ENCODE measurements at regions not wholly inside any gene's neighbourhood (a gene's known extent, or its start where the extent isn't known, plus 50 kb on each side); places are given as distances from the start of the nearest gene placed in this dataset.

DNA sequence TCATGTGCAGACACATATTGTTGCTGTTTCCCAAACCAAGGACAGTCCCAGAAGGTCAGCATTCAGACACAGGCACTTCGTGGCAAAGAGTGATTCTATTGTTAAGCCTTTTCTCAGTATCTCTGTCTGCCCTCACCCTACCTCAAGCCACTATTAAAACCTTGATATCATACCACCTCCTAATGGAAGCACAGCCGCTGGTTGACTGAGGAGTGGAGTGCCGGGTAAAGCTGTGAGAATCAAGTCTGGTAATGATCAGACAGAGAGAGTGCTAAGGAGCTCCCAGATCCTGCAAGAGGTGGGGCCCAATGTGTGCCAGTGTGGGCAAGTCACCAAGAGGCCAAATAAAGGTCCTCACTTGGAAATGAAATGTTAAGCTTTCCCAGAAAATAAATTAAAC, 819.5 kb downstream of the BCL11A start:
- DNase-seq (ENCODE audit: low read depth) = no peak

DNA sequence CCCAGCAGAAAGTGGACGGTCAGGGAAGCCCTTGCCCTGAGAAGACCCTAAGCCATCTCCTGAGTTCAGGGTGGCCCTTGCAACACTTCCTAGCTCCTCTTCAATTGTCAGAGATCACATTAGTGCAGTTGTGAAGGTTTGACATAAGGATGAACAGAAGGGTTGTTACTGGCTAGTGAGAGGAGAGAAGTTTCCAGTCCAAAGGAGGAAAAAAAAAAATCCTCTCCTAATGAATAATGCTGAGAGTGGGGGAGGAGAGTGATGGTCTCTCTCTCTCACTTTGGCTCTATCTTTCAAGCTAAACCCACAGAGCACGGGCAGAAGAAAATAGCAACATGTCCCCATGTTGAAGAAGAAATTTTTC, 819.9 kb downstream of the BCL11A start:
- no peak for DNase-seq (ENCODE audit: low read depth)

DNA sequence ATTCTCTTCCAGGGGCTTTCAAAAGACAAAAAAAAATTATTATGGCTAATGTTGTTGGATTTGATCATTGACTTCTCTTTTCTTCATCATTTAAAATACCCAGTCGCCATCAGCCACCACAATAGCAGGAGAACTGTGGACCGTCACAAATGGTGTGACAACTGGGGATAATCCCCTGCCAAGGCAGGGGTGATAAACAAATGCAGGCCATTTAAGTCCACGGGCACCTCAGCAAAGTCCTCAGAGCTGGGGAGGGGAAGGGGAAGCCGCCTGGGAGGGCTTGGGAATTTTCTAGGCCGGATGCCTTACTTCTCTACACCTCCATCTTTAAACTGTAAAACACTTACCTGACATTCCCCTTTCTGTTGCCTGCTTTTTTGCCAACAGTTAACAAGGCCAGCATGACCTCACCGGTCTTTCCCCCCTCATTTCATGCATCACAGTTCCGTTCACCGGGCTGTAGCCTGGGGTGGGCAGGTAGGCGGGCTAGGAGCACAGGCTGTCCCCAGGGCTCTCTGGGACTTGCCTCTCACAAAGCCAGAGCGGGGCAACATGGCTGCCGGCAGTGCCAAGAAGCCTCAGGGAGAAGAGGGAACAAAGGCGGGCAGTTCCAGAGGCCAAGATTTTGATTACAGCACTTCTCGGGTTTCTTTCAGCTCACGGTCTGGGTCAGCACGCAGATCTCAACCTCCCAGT, 820.4 kb downstream of the BCL11A start:
- DNase-seq (ENCODE audit: low read depth) = no peak

DNA sequence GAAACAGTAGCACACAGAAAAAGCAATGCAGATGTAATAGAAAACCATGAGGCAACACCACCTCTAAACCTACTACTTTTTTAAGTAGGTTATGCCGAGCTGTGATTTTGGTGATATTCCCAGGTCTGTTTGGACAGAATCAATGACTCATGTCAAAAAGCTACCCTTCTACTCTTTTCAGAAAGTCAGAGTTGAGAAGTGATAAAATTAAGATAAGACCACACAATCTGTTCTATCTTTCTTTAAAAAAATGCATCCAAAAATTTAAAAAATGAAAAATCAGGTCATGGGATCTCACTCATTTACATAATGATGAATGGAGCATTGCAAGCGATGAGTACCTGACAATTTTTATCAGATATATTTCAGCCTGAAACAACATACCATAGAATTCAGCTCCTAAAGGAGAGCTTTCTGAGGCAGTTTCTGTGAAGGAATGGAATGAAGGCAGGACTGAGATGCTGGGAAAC, 826.3 kb downstream of the BCL11A start:
- no peak for DNase-seq (ENCODE audit: low read depth)

DNA sequence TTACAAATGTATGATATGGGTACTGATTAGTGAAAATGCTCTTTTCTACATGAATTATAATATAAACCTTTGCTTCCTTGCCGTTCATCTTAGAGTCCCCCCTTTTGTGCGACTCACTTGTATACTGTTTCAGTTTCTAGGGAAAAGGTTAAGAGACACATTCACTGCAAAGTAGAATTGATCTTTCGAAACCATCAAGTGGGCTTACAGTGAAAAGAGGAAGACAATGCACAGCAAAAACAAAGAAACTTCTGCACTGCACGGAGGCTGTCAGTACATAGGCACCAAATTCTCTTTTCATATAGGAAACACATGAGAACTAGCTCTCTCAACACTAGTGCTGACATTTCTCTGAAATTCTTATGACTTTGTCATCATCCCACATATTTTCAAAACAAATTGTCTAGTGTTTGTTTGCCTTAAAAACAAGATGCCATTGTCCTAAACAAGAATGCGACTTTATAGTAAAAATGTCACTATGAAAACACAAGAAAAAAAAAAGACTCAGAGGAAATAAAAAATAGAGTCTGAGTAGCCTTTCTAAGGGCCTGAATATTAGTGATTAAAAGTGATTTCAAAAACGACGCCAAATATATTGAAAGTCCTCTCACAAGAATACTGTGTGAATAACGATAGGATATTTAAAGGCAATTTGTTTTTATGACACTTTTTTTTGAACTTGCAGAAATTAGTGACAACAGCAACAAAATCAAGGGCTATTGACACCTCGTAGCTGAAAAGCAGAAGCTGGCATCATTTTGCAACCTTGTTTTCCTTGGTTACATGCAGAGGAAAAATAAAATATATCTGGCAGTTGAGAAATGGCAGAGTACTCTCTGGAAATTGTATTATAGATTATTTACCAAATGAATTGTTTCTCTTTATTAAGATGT, 827.0 kb downstream of the BCL11A start:
- no peak for DNase-seq (ENCODE audit: low read depth)

DNA sequence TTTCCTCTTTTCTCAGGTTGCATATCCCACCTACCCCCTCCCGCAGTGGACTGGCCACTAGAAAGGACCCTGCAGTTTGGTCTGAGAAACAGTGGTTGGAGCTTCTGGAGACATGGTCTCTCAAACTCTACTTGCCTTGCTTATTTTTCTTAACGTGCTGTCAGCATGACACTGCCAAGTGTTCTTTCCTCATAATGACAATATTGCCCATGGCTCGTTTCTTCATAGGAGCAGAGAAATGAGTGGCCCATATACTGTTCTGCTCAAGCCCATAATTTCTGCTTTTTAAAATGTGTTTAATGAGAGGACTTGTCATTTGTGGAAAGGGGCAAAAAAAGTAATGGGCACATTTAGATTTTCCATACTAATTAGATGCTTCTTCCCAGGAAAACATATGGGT, 828.7 kb downstream of the BCL11A start:
- no peak for DNase-seq (ENCODE audit: low read depth)

DNA sequence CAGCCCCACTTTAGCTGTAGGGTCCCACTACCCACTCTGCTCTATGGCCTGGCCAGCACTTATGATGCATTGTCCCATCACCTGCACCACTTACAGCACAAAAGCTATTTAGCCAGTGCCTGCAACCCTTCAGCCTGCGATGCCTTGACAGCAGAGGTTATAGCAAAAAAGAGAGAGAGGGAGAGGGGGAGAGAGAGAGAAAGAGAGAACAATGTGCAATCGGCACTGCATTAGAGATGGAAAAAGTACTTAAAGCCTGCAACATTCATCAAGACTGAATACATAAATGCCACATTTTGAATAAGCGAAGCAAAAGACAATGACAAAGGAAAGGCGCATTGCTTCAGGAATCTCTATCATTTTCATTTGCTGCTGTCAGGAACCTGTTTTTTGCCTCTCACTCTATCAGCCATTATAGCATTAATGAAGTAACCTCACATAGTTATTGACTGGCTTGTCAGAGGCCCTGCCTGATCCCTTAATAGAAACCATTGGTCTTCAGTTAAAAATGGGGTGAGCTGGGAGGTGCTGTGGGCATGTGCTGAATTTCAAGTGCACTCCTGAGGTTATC, 833.1 kb downstream of the BCL11A start:
- no peak for DNase-seq (ENCODE audit: low read depth)

DNA sequence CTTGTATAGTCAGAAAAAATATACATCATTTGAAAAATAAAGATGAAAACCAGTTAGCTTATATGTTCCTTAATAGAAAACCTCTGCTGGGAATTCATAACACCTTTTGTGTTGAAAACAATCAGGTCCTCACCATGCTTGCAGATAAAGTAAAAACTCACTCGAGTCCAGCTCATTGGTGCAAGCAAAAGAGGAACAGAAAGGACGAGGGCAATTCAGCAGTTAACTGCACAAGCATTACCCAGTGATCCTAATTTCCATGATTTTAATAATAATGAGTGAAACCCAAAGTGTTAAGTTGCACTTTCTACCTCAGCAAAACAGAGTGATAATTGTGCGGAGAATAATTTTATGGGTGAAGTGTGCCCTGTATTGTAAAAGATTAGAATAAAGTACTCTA, 839.9 kb downstream of the BCL11A start:
- no peak for DNase-seq (ENCODE audit: low read depth)

DNA sequence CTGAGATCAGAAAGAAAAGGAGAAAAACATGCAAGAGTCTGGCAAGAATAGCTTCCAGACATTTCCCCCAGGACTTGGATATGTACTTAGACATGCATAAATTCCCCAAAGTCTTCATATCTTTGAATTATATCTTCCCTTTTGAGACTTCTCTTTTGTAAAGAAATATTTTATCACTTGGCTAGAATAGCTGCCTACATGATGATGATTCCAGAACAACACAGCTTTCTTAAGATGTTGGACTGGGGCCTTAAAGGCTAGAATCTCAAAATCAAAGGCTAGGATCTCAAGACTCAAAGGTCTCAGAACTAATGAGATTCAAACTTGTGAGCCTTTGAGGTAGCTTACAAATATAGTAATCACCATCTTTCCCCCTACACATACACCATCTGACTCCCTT, 842.3 kb downstream of the BCL11A start:
- no peak for DNase-seq (ENCODE audit: low read depth)

DNA sequence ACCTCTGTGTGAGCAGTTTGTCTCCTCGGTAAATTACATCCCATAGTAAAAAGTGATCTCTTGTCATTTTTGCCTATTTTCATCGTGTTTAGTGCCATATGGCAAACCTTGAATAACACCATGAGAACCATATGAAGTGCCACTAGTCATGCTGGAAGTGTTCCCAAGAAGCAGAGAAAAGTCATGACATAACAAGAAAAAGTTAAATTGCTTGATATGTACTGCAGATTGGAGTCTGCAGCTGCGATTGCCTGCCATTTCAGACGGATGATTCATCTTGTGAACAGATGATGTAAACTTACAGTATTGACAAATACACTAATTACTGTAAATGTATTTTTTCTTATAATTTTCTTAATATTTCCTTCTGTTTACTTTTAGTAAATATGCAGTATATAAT, 846.7 kb downstream of the BCL11A start:
- no peak for DNase-seq (ENCODE audit: low read depth)

DNA sequence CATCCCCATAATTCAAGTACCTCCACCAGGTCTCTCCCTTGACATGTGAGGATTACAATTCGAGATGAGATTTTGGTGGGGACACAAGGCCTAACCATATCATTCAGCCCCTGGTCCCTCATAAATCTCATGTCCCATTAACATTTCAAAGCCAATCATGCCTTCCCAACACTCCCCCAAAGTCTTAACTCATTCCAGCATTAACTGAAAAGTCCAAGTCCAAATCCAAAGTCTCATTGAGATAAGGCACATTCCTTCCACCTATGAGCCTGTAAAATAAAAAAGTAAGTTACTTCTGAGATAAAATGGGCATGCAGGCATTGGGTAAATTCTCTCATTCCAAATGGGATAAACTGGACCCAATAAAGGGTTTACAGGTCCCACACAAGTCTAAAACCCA, 849.7 kb downstream of the BCL11A start:
- no peak for DNase-seq (ENCODE audit: low read depth)

DNA sequence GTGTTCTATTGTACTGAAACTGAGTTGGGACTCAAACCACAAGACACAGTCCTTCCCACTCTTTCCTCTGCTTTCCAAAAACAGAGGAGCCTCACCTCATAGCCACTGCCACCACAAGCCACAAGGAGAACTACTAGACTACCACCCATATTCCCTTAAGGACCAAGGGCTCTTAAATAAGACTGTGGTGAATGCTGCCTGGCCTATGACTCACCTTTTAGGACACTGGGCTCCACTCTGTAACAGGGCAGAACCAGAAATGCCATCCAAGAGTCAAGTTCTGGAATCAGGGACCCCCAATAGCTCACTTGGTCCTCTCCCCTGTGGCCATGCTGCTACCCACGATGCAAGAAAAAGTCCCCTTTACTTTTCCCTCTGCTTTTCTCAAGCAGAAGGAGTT, 851.4 kb downstream of the BCL11A start:
- DNase-seq (ENCODE audit: low read depth) = no peak

DNA sequence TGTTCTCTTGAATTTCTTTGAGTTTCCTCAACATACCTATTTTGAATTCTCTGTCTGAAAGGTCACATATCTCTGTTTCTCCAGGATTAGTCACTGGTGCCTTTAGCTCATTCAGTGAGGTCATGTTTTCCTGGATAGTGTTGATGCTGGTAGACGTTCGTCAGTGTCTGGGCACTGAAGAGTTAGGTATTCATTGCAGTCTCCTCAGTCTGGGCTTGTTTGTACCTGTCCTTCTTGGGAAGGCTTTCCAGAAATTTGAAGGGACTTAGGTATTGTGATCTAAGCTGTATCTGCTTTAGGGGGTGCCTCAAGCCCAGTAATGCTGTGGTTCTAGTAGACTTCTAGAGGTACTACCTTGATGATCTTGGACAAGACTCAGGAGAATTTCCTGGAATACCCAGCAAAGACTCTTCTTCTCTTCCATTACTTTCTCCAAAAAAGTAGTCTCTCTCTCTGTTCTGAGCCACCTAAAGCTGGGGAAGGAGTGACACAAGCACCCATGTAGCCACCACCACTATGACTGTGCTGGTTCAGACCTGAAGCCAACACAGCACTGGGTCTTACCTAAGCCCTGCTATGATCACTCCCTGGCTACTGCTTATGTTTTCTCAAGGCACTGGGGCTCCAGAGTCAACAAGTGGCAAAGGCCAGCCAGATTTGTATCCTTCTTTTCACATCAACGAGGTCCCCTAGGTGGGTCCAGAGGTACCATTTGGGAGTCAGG, 852.0 kb downstream of the BCL11A start:
- no peak for DNase-seq (ENCODE audit: low read depth)

DNA sequence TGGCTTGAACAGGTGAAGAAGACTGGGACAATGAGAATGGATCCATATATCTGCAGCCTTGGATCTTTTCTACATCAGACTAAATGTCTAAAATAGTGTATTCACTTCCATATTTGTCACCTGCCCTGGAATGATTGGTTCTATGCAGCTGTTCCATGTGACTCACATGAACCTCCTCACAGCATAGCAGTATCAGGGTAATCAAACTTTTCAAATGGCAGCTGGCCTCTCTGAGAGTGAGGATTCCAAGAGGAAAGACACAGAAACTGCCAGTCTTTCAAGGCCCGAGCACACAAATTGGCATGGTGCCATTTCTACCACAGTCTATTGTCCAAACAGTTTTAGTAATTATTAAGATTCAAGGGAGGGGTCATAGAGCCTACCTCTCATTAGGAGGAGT, 859.3 kb downstream of the BCL11A start:
- DNase-seq (ENCODE audit: low read depth) = no peak

DNA sequence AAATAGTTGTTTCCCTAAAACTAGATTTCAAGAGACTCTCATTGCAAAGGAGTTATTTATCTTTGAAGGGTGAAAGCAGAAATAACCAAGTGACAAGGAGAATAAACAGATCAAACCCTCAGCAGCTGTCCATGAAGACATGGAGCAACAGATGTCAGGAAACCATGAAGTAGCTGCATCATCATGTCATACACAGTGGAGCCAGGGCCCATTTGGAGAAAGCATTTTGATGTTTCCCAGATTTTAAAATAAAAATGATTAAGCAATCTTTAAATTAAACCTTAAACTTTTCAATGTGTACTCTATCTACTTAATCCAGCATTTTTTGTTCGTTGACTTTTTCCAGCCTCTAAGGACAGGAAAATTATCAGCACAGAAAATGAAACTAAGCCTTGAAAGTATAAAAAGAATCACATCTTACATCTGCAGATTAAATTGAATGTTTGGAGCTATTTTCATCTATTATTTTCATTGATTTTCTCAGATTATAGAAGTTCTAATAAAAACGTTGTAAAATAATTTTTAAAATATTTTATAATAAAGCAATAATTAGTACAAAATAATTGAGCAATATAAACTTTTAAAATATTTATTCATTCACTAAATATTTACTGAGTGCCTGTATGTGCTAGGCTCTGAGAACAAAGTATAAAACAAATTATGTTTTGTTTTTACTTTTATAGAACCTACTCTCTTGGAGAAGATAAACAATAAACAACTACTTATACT, 860.1 kb downstream of the BCL11A start:
- DNase-seq (ENCODE audit: low read depth) = no peak

DNA sequence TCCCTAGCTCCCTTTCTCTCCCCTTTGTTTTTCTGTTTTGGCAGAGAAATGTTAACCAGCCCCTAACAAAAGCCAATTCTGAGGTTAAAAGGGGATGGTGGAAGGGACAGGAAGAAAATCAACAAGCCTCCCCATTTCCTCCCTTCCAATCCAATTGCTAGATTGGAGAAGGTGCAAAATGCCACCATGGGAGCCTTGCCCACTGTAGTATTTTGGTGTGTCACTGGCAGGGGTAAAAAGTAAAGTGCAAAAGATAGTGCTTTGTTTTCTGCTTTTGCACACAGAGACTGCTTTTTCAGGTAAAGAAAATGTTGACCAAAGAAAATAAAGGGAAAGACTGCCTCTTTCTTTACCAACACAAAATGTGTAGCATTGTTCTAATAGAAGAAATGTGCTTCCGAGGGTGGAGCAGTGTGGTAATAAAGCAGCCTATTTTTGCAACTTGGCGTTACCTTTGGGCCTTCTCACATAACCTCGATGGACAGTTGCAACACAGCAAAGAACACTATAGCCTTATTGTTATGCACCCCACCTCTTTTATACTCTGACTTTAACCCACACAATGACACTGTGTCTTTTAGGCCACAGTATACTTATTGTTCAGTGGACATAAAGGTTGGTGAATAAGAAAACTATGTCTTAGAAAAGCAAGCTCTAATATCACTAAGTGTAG, 861.8 kb downstream of the BCL11A start:
- no peak for DNase-seq (ENCODE audit: low read depth)

DNA sequence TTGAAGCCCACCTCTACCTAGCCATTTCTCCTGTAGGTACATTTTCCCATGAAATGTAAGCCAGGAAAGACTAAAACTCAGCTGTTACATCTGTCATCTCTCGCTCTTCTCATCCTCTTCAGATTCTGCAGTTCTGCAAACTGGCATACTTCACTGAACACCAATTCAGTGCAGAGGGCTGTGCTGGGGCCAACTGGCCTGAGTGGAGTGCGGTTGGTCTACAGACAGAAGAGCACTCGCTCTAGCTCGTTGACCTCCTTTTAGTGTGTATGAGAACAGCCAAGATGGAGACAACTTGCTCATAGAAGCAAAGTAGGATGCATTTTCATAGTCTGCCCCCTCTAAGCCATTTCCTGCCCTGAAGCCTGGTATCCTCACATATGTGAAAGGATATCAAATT, 862.6 kb downstream of the BCL11A start:
- no peak for DNase-seq (ENCODE audit: low read depth)

DNA sequence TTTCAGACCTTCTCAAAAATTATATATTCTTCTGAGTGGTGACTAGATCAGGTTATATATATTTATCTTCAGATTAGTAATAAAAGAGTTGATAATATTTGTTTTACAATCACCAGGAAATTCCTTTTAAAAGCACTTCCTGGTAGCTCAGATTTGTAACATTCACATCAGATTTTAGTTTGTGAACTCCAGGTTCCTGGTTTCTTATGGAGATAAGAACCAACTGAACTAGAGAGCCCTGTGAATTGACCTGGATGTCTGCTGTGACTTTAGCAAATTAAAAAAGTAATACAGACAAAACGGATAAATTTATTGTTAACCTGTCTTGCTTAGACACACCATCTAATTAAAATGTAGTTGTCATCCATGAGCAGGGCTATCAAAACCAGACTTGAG, 868.7 kb downstream of the BCL11A start:
- DNase-seq (ENCODE audit: low read depth) = no peak

DNA sequence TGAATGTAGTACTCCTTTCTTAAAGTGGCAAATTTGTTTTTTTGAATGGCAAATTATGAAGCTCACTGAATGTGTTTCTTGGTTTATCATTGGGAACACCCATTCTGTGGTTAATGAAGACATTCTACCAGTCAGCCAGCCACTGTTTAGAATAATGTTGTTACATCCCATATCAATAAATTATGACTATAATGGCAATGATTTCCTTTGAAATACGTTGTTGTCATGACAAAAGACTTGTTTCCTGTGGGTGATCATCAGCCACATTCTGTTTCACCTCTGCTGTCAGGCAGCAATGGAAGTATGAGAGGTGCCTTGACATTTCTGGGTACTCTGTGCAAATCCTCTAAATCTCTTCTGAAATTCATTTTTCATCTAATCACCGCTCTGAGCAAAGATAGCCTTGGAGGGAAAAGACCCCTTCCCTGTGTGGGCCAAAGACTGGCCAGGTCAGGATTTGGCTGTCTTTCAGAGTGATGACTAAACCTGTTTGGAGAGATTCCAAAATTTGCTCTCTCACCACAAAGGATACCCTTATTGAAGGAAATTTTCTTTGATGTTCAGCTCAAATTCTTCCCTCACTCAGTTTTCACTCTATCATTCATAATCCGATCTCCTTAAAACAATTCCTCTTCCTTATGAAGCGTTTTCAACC, 869.2 kb downstream of the BCL11A start:
- no peak for DNase-seq (ENCODE audit: low read depth)

DNA sequence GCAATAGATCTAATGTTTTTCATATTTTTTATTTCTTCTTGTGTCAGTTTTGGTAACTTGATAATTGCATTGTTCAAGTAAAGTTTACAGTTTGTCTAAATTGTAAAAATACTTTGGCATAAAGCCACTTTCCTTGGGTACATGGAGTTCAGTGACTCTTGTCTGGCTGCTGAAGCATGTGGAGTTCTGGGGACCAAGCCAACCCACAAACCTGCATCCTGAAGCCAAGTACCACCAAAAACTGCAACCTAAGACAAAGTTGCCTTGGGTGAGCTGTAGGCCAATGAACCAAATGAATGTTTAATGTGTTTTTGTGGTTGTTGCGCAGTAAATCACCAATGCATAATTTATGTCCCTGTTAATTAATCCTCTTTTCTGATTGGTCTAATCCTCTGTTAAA, 872.6 kb downstream of the BCL11A start:
- DNase-seq (ENCODE audit: low read depth) = no peak

DNA sequence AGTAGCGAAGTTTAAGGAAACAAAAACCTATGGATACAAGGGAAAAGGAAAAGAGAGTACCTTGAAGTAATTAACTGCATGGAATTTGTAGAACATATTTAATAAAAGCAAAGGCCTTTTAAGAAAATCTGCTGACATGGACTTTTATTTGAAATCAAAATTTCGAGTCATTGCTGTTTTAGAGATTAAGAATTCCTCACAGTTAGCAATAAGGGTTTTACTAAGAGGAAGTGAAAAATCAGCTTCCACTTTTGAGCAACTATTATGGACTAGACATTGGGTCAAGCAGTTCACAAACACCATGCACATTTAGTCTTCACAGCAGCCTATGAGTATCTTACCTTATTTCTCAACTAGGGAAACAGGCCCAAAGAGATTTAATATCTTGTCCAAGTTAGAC, 876.3 kb downstream of the BCL11A start:
- no peak for DNase-seq (ENCODE audit: low read depth)
